ENCODE measurements at regions not wholly inside any gene's neighbourhood (a gene's known extent, or its start where the extent isn't known, plus 50 kb on each side); places are given as distances from the start of the nearest gene placed in this dataset.
"Not testable (repeated sequence)": the region's sequence is repeated elsewhere in the genome, so short reads cannot be mapped to it uniquely, and the experiment has no call there.

DNA sequence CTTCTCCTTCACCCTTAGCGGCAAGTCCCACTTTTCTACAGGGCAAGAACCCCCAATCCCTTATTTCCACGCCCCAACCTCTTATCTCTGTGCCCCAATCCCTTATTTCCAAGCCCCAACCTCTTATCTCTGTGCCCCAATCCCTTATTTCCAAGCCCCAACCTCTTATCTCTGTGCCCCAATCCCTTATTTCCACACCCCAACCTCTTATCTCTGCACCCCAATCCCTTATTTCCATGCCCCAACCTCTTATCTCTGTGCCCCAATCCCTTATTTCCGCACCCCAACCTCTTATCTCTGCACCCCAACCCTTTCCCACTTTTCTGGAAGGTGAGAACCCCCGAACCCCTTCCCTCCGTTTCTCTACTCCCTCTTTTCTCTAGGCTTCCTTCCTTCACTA lies 116.1 kb upstream of the GJE1 start:
- H3K9me3 ChIP-seq; H3K4me3 ChIP-seq; DNase-seq; H3K27ac ChIP-seq; H3K4me1 ChIP-seq; intact Hi-C loops (cut with DNase I); H3K36me3 ChIP-seq; ATAC-seq; H3K27me3 ChIP-seq: not testable (repeated sequence)
- 70 to 80% (median 78%) methylated on average over 4 to 5 of the region's 5 CpGs for WGBS, 4 donors

DNA sequence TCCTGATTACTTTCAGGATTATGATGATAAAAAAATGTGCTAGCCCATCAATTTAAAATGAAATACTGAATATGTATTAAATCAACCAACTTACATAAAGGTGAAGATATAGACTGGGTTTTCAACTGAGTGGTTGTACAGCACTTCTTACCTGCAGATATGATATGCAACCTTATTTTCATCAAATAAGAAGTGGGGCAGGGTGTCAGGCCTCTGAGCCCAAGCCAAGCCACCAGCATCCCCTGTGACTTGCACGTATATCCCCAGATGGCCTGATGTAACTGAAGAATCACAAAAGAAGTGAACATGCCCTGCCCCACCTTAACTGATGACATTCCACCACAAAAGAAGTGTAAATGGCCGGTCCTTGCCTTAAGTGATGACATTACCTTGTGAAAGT lies 117.3 kb upstream of the GJE1 start:
- 54 to 74% (median 71%) methylated on average over 1 to 2 of the region's 2 CpGs for WGBS, 4 donors
- H3K36me3 ChIP-seq; H3K4me3 ChIP-seq; H3K4me1 ChIP-seq; H3K27me3 ChIP-seq; ATAC-seq; H3K27ac ChIP-seq; intact Hi-C loops (cut with DNase I); DNase-seq; H3K9me3 ChIP-seq: not testable (repeated sequence)

DNA sequence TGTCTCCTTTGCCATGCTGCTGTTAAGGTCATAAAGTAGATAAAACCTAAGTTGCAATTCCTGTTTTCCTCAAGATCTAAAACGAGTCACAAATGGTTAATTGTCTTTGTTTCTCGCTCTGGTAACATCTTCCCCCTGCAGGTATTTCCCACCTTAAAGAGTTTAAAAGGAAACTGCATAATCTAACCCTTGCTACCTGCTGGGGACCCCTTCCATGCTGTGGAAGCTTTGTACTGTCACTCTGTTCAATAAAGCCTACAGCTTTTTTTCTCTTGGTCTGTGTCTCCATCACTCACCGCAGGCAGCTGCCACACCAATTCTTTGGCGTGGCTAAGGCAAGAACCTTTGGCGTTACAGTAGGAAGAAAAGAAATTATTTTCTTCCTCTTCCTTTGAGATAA lies 117.7 kb upstream of the GJE1 start:
- H3K4me3 ChIP-seq: no peak overlapping the region
- WGBS, 4 donors: 17 to 22% (median 19%) methylated on average over 5 of the region's 5 CpGs
- intact Hi-C loops (cut with DNase I): no loop called here
- H3K9me3 ChIP-seq: no peaks in the 10 kb centered on the region
- ATAC-seq (no peak), DNase-seq (no peak)
- H3K36me3 ChIP-seq: no peaks in the 10 kb centered on the region
- TF ChIP-seq, protein P1, sequence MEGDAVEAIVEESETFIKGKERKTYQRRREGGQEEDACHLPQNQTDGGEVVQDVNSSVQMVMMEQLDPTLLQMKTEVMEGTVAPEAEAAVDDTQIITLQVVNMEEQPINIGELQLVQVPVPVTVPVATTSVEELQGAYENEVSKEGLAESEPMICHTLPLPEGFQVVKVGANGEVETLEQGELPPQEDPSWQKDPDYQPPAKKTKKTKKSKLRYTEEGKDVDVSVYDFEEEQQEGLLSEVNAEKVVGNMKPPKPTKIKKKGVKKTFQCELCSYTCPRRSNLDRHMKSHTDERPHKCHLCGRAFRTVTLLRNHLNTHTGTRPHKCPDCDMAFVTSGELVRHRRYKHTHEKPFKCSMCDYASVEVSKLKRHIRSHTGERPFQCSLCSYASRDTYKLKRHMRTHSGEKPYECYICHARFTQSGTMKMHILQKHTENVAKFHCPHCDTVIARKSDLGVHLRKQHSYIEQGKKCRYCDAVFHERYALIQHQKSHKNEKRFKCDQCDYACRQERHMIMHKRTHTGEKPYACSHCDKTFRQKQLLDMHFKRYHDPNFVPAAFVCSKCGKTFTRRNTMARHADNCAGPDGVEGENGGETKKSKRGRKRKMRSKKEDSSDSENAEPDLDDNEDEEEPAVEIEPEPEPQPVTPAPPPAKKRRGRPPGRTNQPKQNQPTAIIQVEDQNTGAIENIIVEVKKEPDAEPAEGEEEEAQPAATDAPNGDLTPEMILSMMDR (IDR thresholded peaks at IDR 0.05): no peak
- no peak for TF ChIP-seq POLR2A (IDR thresholded peaks at IDR 0.05)
- no peak overlapping the region for H3K27ac ChIP-seq
- H3K4me1 ChIP-seq: peaks cover 0 to 4% (median 0%) of the 10 kb centered on the region in 12 donors
- H3K27me3 ChIP-seq: no peaks in the 10 kb centered on the region

DNA sequence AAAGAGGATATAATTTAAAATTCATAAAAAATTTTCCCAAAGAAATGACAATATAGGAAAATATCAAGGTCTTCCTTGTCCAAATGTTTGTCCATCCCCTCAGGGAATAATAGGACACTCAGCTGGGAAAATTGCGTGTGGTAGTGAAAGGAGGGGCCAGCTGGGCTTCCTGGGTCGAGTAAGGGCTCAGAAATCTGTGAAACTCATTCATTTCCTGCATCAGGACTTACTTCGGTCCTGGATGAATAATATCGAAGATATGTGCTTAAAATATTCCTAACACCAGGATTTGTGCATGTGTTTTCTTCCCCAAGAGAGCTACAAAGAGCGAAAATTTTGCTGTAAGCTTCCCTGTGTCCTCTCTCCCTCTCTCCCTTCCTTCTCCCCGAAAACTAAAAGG lies 118.2 kb upstream of the GJE1 start:
- WGBS, 4 donors: 15 to 23% (median 18%) methylated on average over 6 of the region's 6 CpGs
- ATAC-seq: no peak
- no peak overlapping the region for H3K4me3 ChIP-seq
- no peak for TF ChIP-seq POLR2A (IDR thresholded peaks at IDR 0.05)
- TF ChIP-seq, protein P1 (IDR thresholded peaks at IDR 0.05): no peak
- H3K36me3 ChIP-seq: no peaks in the 10 kb centered on the region
- no peak for DNase-seq
- no peak overlapping the region for H3K27ac ChIP-seq
- H3K4me1 ChIP-seq: peaks cover 0 to 4% (median 0%) of the 10 kb centered on the region in 12 donors
- H3K27me3 ChIP-seq: no peaks in the 10 kb centered on the region
- no peaks in the 10 kb centered on the region for H3K9me3 ChIP-seq
- intact Hi-C loops (cut with DNase I): no loop called here

DNA sequence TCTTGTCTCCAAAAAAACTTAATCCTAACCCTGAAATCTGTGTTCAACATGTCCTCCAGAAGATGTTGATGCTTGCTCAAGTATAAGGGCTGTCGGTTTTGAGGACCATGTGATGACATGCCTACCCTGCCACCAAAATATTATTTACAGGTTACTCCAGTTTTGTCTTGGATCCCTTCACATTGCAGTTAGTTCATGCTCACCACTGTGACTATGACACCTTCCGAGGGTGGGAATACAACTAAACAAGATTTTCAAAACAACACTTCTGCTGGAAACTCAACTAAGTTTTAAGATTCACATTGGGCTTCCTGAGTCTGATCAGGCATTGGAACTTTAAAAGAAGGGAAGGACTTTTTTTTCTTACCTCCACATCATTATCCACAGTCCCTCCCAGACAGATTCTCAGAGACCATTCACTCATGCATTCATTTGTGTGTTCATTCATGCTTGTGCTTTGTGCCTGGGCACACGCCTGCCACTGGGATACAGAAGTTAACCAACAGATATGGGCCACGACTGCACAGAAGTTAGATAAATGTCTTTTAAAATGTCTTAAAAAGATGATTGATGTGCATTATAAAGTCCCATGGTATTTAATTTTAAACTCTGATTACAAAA lies 118.7 kb upstream of the GJE1 start:
- intact Hi-C loops (cut with DNase I): no loop called here
- ATAC-seq (no peak), DNase-seq (no peak)
- H3K4me3 ChIP-seq: no peak overlapping the region
- 58 to 72% (median 67%) methylated on average over 4 of the region's 4 CpGs for WGBS, 4 donors
- H3K36me3 ChIP-seq: no peaks in the 10 kb centered on the region
- peaks cover 0 to under 1% (median 0%) of the 10 kb centered on the region in 12 donors for H3K9me3 ChIP-seq
- peaks cover 0 to 4% (median 0%) of the 10 kb centered on the region in 12 donors for H3K4me1 ChIP-seq
- H3K27me3 ChIP-seq: no peaks in the 10 kb centered on the region
- TF ChIP-seq, protein P1 (IDR thresholded peaks at IDR 0.05): no peak
- TF ChIP-seq POLR2A (IDR thresholded peaks at IDR 0.05): no peak
- no peak overlapping the region for H3K27ac ChIP-seq

All from heart left ventricle (tissue), 16 donors.